GM12878 (cell line): ENCODE measurements at regions not wholly inside any gene's neighbourhood (a gene's known extent, or its start where the extent isn't known, plus 50 kb on each side); places are given as distances from the start of the nearest gene placed in this dataset.

Experiments used
- BRCA1 ChIP-seq: IDR thresholded peaks from 2 replicates; pipeline ENCODE4 v1.6.1; 2011; ENCODE audit warnings: low read depth, low read length, improper control_type of control experiment
- RFX5 ChIP-seq: IDR thresholded peaks from 2 replicates; pipeline ENCODE4 v1.6.1; 2011; ENCODE audit warnings: low read depth, low read length, improper control_type of control experiment
- TF ChIP-seq, protein P1 (sequence below), 3 experiments: IDR thresholded peaks in 2 of 3; conservative IDR thresholded peaks in 1 of 3; 2 replicates each; pipeline ENCODE4 v1.5.1; 2011; ENCODE audit warnings: low read depth in 3 of 3, low read length in 3 of 3, mild to moderate bottlenecking in 3 of 3, control low read depth in 2 of 3, moderate library complexity in 2 of 3, inconsistent platforms in 1 of 3, mixed read lengths in 1 of 3; ENCODE audit not compliant: control insufficient read depth in 2 of 3, insufficient read depth in 1 of 3; ENCODE audit errors: extremely low read depth in 1 of 3
- TF ChIP-seq, protein P2 (sequence below): fragments of 450-650 bp; formaldehyde crosslinking; IDR thresholded peaks from 2 replicates; pipeline ENCODE4 v1.5.0; 2022; ENCODE audit warnings: mild to moderate bottlenecking, missing genetic modification characterization
- TF ChIP-seq, protein P3 (sequence below): IDR thresholded peaks from 2 replicates; pipeline ENCODE4 v1.6.1; 2012; ENCODE audit warnings: low read depth, low read length, improper control_type of control experiment
- TF ChIP-seq, protein P4 (sequence below): IDR thresholded peaks from 2 replicates; pipeline ENCODE4 v1.6.1; 2012; ENCODE audit warnings: mild to moderate bottlenecking, low read depth, low read length
- TF ChIP-seq, protein P5 (sequence below): IDR thresholded peaks from 2 replicates; pipeline ENCODE4 v1.6.1; 2011; ENCODE audit warnings: low read depth, low read length, improper control_type of control experiment, borderline replicate concordance

DNA sequence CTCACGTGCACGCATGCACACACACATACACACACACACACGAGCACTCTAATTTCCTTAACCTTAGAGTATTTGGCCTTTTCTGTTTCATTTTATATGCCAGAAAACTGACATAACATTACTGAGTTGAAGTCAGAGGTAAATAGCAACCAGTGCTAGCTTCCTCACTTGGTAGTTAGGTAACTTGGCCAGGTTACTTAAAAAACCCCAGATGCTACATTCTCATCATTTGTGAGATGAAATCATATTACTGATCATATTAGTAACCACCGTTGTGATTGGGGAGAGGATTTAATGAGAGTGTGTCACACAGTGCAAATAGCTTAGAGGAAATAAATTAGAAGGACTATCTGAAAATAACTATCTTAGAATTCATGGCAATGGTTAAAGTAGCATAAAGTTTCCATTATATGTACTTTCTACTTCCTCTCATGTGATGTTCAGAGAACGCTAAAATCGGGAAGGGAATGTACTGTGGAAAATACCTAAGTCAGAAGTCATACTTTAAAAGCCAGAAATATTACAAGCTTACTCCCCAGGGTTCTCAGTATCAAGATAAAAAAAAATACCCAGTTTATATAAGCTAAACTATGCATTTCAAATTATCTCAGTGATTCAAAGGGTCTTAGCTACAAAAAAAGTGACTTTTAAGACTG is 120.5 kb downstream of the TUSC1 start:
- TF ChIP-seq, protein P1, sequence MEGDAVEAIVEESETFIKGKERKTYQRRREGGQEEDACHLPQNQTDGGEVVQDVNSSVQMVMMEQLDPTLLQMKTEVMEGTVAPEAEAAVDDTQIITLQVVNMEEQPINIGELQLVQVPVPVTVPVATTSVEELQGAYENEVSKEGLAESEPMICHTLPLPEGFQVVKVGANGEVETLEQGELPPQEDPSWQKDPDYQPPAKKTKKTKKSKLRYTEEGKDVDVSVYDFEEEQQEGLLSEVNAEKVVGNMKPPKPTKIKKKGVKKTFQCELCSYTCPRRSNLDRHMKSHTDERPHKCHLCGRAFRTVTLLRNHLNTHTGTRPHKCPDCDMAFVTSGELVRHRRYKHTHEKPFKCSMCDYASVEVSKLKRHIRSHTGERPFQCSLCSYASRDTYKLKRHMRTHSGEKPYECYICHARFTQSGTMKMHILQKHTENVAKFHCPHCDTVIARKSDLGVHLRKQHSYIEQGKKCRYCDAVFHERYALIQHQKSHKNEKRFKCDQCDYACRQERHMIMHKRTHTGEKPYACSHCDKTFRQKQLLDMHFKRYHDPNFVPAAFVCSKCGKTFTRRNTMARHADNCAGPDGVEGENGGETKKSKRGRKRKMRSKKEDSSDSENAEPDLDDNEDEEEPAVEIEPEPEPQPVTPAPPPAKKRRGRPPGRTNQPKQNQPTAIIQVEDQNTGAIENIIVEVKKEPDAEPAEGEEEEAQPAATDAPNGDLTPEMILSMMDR (IDR thresholded peaks at IDR 0.05 in 2 of 3, conservative IDR thresholded peaks at IDR 0.05 in 1 of 3; ENCODE audit: control insufficient read depth in 2 of 3, extremely low read depth in 1 of 3, insufficient read depth in 1 of 3, low read depth in 3 of 3, low read length in 3 of 3): no peak
- no peak for TF ChIP-seq BRCA1
- TF ChIP-seq, protein P2, sequence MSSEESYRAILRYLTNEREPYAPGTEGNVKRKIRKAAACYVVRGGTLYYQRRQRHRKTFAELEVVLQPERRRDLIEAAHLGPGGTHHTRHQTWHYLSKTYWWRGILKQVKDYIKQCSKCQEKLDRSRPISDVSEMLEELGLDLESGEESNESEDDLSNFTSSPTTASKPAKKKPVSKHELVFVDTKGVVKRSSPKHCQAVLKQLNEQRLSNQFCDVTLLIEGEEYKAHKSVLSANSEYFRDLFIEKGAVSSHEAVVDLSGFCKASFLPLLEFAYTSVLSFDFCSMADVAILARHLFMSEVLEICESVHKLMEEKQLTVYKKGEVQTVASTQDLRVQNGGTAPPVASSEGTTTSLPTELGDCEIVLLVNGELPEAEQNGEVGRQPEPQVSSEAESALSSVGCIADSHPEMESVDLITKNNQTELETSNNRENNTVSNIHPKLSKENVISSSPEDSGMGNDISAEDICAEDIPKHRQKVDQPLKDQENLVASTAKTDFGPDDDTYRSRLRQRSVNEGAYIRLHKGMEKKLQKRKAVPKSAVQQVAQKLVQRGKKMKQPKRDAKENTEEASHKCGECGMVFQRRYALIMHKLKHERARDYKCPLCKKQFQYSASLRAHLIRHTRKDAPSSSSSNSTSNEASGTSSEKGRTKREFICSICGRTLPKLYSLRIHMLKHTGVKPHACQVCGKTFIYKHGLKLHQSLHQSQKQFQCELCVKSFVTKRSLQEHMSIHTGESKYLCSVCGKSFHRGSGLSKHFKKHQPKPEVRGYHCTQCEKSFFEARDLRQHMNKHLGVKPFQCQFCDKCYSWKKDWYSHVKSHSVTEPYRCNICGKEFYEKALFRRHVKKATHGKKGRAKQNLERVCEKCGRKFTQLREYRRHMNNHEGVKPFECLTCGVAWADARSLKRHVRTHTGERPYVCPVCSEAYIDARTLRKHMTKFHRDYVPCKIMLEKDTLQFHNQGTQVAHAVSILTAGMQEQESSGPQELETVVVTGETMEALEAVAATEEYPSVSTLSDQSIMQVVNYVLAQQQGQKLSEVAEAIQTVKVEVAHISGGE (CRISPR knock-in tag): no peak
- TF ChIP-seq, protein P3, sequence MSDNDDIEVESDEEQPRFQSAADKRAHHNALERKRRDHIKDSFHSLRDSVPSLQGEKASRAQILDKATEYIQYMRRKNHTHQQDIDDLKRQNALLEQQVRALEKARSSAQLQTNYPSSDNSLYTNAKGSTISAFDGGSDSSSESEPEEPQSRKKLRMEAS: no peak
- TF ChIP-seq, protein P4, sequence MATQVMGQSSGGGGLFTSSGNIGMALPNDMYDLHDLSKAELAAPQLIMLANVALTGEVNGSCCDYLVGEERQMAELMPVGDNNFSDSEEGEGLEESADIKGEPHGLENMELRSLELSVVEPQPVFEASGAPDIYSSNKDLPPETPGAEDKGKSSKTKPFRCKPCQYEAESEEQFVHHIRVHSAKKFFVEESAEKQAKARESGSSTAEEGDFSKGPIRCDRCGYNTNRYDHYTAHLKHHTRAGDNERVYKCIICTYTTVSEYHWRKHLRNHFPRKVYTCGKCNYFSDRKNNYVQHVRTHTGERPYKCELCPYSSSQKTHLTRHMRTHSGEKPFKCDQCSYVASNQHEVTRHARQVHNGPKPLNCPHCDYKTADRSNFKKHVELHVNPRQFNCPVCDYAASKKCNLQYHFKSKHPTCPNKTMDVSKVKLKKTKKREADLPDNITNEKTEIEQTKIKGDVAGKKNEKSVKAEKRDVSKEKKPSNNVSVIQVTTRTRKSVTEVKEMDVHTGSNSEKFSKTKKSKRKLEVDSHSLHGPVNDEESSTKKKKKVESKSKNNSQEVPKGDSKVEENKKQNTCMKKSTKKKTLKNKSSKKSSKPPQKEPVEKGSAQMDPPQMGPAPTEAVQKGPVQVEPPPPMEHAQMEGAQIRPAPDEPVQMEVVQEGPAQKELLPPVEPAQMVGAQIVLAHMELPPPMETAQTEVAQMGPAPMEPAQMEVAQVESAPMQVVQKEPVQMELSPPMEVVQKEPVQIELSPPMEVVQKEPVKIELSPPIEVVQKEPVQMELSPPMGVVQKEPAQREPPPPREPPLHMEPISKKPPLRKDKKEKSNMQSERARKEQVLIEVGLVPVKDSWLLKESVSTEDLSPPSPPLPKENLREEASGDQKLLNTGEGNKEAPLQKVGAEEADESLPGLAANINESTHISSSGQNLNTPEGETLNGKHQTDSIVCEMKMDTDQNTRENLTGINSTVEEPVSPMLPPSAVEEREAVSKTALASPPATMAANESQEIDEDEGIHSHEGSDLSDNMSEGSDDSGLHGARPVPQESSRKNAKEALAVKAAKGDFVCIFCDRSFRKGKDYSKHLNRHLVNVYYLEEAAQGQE: no peak
- TF ChIP-seq, protein P5, sequence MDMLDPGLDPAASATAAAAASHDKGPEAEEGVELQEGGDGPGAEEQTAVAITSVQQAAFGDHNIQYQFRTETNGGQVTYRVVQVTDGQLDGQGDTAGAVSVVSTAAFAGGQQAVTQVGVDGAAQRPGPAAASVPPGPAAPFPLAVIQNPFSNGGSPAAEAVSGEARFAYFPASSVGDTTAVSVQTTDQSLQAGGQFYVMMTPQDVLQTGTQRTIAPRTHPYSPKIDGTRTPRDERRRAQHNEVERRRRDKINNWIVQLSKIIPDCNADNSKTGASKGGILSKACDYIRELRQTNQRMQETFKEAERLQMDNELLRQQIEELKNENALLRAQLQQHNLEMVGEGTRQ: no peak
- no peak for TF ChIP-seq RFX5
